Smooth muscle cell (in vitro differentiated cells): ENCODE measurements at regions not wholly inside any gene's neighbourhood (a gene's known extent, or its start where the extent isn't known, plus 50 kb on each side); places are given as distances from the start of the nearest gene placed in this dataset.

ENCODE experiments used
- DNase-seq: peaks from one replicate; lab custom pipeline; 2025; ENCODE audit not compliant: unreplicated experiment; lab: John Stamatoyannopoulos, UW
- H2AFZ ChIP-seq: fragments of 200-600 bp; sonication (generic); 2 replicates; pipeline ENCODE4 v1.6.0; 2016; ENCODE audit warnings: antibody characterized with exemption, low read depth, mild to moderate bottlenecking
- H3F3A ChIP-seq: fragments of 200-600 bp; sonication (generic); 2 replicates; pipeline ENCODE4 v1.6.0; 2017; ENCODE audit warnings: antibody characterized with exemption, low read depth
- H3K27ac ChIP-seq: fragments of 200-600 bp; sonication (generic); 2 replicates; pipeline ENCODE4 v1.5.1; 2016; ENCODE audit warnings: low read depth, mild to moderate bottlenecking
- H3K27me3 ChIP-seq: fragments of 200-600 bp; sonication (generic); 2 replicates; pipeline ENCODE4 v1.6.1; 2016; ENCODE audit warnings: low read depth, mild to moderate bottlenecking
- H3K36me3 ChIP-seq: fragments of 200-600 bp; sonication (generic); 2 replicates; pipeline ENCODE4 v1.5.1; 2016; ENCODE audit warnings: low read depth
- H3K4me1 ChIP-seq: fragments of 200-600 bp; sonication (generic); 2 replicates; pipeline ENCODE4 v1.5.1; 2016; ENCODE audit warnings: low read depth
- H3K4me2 ChIP-seq: fragments of 200-600 bp; sonication (generic); 2 replicates; pipeline ENCODE4 v1.6.0; 2016; ENCODE audit warnings: mild to moderate bottlenecking
- H3K4me3 ChIP-seq: fragments of 200-600 bp; sonication (generic); 2 replicates; pipeline ENCODE4 v1.5.1; 2016; ENCODE audit warnings: mild to moderate bottlenecking
- H3K79me2 ChIP-seq: fragments of 200-600 bp; sonication (generic); 2 replicates; pipeline ENCODE4 v1.6.0; 2016; ENCODE audit warnings: low read depth, mild to moderate bottlenecking
- H3K9ac ChIP-seq: fragments of 200-600 bp; sonication (generic); 2 replicates; pipeline ENCODE4 v1.6.0; 2016; ENCODE audit warnings: low read depth
- H3K9me3 ChIP-seq: fragments of 200-600 bp; sonication (generic); replicated peaks from 2 replicates; pipeline ENCODE4 v1.5.1; 2016; ENCODE audit warnings: low read depth
- H4K20me1 ChIP-seq: fragments of 200-600 bp; sonication (generic); 2 replicates; pipeline ENCODE4 v1.6.0; 2016; ENCODE audit warnings: low read depth
- WGBS: methylation state at CpG from one replicate; pipeline ENCODE4 v1.1.7; 2016; ENCODE audit warnings: low lambda C conversion rate; 5-methylcytosine and 5-hydroxymethylcytosine counted together
- TF ChIP-seq, protein P1 (sequence below): fragments of 200-600 bp; sonication (generic); IDR thresholded peaks from 2 replicates; pipeline ENCODE4 v1.5.1; 2017; ENCODE audit warnings: borderline replicate concordance, mild to moderate bottlenecking, antibody characterized with exemption; ENCODE audit not compliant: insufficient read depth, poor library complexity, severe bottlenecking

DNA sequence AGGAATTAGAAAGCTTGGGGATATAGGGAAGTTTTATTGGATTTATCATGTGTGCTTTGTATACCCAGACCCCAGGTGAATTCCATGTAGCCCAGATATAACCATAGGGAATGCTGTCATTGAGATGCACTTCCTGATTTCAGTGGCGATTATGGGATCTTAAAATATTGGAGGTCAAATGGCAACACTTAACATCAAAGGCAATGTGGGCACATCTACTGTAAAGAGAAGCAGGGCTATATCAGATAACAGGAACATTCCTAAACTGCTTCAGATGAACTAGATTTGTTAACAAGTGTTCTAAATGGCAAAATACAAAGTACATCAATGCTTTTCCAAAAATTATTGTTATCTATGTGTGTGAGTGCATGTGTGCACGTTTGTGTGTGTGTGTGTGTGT lies 883.5 kb upstream of the EDIL3 start:
- 73% methylated on average over 2 of the region's 2 CpGs for WGBS
- no peaks in the 10 kb centered on the region for H4K20me1 ChIP-seq
- no peaks in the 10 kb centered on the region for H3K27me3 ChIP-seq
- H3F3A ChIP-seq: no peaks in the 10 kb centered on the region
- TF ChIP-seq, protein P1, sequence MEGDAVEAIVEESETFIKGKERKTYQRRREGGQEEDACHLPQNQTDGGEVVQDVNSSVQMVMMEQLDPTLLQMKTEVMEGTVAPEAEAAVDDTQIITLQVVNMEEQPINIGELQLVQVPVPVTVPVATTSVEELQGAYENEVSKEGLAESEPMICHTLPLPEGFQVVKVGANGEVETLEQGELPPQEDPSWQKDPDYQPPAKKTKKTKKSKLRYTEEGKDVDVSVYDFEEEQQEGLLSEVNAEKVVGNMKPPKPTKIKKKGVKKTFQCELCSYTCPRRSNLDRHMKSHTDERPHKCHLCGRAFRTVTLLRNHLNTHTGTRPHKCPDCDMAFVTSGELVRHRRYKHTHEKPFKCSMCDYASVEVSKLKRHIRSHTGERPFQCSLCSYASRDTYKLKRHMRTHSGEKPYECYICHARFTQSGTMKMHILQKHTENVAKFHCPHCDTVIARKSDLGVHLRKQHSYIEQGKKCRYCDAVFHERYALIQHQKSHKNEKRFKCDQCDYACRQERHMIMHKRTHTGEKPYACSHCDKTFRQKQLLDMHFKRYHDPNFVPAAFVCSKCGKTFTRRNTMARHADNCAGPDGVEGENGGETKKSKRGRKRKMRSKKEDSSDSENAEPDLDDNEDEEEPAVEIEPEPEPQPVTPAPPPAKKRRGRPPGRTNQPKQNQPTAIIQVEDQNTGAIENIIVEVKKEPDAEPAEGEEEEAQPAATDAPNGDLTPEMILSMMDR: no peak
- H3K9me3 ChIP-seq: no peaks in the 10 kb centered on the region
- H3K4me1 ChIP-seq: no peaks in the 10 kb centered on the region
- H3K4me2 ChIP-seq: no peak overlapping the region
- no peak overlapping the region for H3K4me3 ChIP-seq
- no peak overlapping the region for H3K9ac ChIP-seq
- no peak for DNase-seq
- H2AFZ ChIP-seq: no peak overlapping the region
- no peaks in the 10 kb centered on the region for H3K36me3 ChIP-seq
- H3K79me2 ChIP-seq: no peaks in the 10 kb centered on the region
- H3K27ac ChIP-seq: no peak overlapping the region

DNA sequence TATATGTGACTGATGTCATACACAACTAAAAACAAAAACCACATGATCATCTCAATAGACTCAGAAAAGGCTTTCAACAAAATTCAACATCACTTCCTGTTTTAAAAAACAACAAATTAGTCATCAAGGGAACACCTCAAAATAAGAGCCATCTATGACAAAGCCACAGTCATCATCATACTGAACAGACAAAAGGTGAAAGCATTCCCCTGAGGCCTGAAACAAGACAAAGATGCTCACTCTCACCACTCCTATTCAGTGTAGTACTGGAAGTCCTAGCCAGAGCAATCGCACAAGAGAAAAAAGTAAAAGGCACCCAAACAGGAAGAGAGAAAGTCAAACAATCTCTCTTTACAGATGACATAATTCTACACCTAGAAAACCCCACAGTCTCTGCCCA lies 893.5 kb upstream of the EDIL3 start:
- H3K4me2 ChIP-seq: no peak overlapping the region
- H3K4me3 ChIP-seq: no peak overlapping the region
- DNase-seq: no peak
- no peaks in the 10 kb centered on the region for H3K9me3 ChIP-seq
- H3K36me3 ChIP-seq: no peaks in the 10 kb centered on the region
- H3K9ac ChIP-seq: no peak overlapping the region
- H3K27me3 ChIP-seq: no peaks in the 10 kb centered on the region
- no peak overlapping the region for H2AFZ ChIP-seq
- no peaks in the 10 kb centered on the region for H4K20me1 ChIP-seq
- TF ChIP-seq, protein P1: no peak
- WGBS: 90% methylated on average over 1 of the region's 1 CpG
- H3K27ac ChIP-seq: no peak overlapping the region
- H3F3A ChIP-seq: no peaks in the 10 kb centered on the region
- H3K79me2 ChIP-seq: no peaks in the 10 kb centered on the region
- H3K4me1 ChIP-seq: no peaks in the 10 kb centered on the region

DNA sequence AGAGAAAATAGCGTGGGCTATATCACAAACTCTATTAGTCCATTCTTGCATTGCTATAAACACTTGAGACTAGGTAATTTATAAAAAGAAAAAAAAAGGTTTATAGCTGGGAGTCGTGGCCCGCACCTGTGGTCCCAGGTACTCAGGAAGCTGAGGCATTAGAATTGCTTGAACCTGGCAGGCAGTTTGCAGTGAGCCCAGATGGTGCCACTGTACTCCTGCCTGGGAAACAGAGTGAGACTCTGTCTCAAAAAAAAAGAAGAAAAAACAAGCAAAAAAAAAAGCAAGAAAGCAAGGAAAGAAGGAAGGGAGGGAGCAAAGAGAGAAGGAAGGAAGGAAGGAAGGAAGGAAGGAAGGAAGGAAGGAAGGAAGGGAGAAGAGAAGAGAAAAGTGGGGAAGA lies 904.2 kb upstream of the EDIL3 start:
- no peak for DNase-seq
- H2AFZ ChIP-seq: no peak overlapping the region
- H3K27me3 ChIP-seq: no peaks in the 10 kb centered on the region
- H3K4me3 ChIP-seq: no peak overlapping the region
- H4K20me1 ChIP-seq: no peaks in the 10 kb centered on the region
- no peaks in the 10 kb centered on the region for H3F3A ChIP-seq
- no peak overlapping the region for H3K9ac ChIP-seq
- no peak overlapping the region for H3K27ac ChIP-seq
- no peaks in the 10 kb centered on the region for H3K36me3 ChIP-seq
- TF ChIP-seq, protein P1: no peak
- no peaks in the 10 kb centered on the region for H3K9me3 ChIP-seq
- 93% methylated on average over 3 of the region's 3 CpGs for WGBS
- H3K4me2 ChIP-seq: no peak overlapping the region
- H3K4me1 ChIP-seq: no peaks in the 10 kb centered on the region
- H3K79me2 ChIP-seq: no peaks in the 10 kb centered on the region

DNA sequence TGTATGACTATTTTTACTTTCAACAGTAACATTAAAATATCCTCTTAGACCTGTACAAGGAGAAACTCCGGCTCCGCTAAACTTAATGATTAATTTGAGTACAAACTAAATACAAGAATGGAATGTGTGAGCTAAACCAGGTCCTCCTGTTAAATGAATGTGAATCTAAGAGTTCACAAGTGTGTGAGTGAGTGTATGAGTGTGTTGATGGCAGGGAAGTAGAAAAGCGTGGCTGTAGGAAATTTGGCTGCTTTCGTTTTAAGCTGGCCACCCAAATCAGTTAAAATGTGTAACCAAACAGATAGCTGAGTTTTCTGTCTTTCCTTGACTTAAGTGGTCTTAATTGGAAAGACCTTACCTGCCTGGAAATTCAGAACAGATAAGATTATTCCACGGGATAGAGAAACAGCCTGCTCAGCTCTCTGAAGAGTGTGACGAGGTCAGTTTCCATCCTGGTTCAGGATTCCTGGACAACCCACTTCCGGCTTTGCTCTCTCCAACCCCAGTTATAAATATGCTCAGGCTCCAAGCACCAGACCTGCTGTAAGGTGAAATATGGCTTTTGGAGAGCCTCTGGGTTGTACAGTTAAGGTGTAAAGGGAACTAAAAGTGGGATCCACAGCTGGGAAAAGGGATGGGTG lies 908.6 kb upstream of the EDIL3 start:
- 85% methylated on average over 7 of the region's 7 CpGs for WGBS
- H3F3A ChIP-seq: no peaks in the 10 kb centered on the region
- no peak for DNase-seq

More for the DNA sequence above, 908.6 kb upstream of the EDIL3 start:
- Histone ChIP-seq H2AFZ (peak overlapping the region; percentile 80), H3K36me3 (no peaks in the 10 kb centered on the region), H3K27ac (no peak overlapping the region), H3K9ac (no peak overlapping the region), H3K4me1 (no peaks in the 10 kb centered on the region), H3K4me3 (peak overlapping the region; percentile 42), H3K9me3 (no peaks in the 10 kb centered on the region), H3K4me2 (no peak overlapping the region), H4K20me1 (no peaks in the 10 kb centered on the region), H3K27me3 (no peaks in the 10 kb centered on the region), H3K79me2 (no peaks in the 10 kb centered on the region)
- TF ChIP-seq, protein P1: no peak
